ENCODE measurements at regions not wholly inside any gene's neighbourhood (a gene's known extent, or its start where the extent isn't known, plus 50 kb on each side); places are given as distances from the start of the nearest gene placed in this dataset.

DNA sequence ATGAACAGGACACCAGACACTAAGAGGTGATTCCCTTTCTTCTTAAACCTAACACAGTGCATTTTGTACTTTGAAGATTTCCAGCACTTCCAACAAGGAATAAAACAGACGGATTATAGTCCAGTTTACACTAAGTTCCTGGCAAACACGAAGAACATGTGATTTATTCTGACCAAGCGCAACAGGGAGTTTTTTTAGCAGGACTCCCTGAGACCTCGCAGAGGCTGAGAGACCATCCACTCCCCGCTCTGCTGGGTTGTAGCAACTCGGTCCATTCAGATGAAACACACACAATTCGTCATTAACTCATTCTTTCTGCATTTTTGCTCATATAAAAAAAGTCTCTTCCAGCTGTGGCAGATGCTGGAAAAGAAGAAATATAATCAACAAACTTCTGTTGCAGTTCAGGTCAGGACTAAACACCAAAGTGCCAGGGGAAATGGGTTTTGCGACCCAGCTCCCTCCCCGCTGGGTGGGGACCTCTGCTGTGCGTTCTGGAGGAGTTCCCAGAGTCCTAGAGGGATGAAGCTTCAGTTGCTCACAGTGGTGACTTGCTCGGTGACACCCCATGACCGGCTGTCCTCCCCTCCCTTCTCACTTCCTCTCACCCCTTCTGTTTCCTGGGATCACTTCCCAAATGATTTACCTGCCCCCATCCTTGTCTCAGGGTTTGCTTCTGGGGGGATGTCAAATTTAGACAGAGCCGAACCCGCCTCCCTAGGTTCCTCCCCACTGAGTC lies 52.5 kb downstream of the KCNF1 start:
- DNase-seq: no peak

DNA sequence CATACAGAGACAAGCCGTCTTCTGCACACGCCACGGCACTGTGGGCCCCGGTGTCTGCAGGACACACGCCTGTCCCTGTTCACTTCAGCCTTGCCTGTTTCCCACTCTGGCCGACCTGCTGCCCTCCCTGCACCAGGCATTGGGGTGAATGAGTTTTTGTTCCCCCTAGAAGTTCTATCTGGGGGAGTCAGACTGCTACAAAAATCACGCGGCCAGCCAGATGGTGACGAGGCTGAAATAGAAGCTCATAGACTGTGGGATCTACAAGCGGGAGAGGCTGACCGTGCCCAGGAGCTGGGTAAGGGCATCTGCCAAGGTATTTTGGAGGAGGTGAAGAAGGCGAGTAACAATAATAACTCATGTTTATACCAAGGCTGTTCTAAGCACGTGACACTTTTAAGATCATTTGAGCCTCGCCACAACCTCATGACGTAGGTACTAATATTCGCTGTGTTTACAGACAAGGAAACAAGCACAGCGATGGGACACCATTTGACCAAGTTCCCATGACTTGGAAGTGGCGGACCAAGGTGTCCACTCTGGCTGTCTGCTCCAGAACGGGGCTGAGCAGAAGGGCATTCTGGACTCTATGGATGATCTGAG lies 53.6 kb downstream of the KCNF1 start:
- DNase-seq: no peak

DNA sequence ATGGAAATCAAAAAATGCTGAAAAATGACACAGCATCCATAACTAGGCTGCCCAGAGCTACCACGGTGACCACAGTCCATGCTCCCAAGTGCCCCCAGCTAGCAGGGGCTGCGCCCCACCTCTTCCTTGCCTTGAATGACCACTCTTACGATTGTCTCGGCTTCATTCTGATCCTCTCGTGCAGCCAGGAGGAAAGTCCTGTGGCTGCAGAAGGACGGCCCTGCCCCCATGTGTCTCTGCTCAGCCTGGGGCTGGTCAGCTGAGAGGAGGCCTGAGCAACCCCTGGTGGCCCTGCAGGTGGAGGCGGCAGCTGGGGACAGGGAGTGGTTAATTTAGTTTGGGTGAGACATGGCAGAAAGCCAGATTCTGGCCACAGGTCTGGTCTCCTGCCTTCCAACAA lies 54.3 kb downstream of the KCNF1 start:
- no peak for DNase-seq

DNA sequence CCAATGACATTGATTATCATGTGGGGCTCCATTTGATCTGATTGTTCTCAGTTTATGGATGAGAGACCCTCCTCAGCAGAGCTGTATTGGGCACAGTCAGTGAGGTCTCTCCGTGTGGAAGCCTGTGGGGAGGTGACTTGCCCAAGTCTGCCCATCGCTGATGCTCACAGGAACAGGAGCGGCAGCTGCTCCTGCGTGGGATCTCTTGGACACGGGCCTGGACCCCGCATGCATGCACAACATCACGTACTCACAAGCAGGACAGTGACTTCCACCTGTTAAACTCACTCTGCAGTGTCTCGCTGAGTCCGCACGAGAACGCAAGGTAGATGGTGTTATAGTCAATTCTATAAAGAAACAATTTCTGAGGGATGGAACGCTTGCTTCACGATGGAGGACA lies 55.0 kb downstream of the KCNF1 start:
- DNase-seq: no peak

DNA sequence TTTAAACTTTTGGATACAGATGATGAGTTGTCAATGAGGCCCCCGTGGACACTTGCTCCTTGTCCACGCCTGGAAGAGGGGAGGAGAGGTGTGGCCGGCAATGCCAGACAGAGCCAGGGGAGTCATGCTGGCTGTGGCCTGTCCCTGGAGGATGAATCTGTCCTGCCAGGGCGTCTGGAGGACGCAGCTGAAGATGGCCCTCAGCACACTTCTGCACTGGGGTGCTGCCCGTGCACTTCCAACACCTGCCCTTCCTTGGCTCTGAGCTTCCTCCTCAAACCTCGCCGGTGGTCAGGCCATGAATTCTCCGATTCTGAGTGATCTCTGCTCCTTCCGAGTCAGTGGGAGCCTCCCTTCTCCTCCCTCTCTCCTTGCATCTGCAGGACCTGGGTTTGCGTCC lies 56.4 kb downstream of the KCNF1 start:
- no peak for DNase-seq

DNA sequence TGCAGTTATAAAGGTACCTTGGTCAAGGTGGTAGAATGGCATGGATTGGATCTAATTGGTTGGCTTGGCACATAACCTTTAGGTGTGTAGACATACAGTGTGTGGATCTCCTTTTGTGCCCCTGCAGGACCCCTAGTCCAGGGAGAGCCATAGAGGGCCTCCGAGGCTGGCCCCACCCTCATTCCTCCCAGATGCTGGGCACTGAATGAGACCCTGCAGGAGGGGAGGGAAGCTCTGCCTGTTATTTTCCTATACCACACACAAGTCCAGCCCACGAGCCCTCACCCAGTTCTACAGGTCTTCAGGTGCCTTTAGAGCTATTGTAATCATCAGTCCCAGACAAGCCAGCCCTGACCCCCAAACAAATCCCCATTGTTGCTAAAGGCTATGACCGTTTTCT lies 58.9 kb downstream of the KCNF1 start:
- DNase-seq: no peak

DNA sequence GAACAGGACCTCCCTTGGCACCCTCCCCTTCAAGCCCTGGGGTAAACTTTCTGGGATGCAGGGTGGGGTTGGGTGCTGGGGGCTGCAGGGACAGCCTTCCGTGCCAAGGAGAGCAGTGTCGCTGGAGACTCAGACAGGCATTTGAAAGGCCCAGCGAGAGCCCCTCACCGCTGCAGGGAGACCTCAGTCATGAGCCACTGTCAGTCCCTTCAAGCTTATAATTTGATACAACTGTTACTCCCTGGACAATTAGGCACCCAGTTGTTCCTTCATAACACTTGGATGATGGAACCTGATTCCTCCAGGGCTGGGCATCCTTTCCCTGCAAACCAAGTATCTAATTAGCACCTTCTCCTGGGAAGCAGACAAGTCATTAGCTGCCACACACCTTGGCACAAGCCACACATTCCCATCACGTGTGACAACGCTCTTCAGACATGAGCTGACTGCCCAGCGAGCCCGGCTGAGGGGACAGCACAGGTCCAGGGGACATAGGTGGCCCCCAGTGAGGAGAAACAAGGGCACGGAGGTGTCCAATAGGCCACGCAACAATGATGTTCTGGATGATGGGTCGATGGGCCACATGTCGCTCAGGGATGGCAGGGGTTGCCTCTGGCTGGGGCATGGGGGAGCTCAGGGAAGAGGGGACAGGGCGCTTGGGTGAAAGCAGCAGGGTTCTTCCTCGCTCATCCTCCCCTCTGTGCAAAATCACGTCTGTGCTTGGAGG lies 59.6 kb downstream of the KCNF1 start:
- no peak for DNase-seq

DNA sequence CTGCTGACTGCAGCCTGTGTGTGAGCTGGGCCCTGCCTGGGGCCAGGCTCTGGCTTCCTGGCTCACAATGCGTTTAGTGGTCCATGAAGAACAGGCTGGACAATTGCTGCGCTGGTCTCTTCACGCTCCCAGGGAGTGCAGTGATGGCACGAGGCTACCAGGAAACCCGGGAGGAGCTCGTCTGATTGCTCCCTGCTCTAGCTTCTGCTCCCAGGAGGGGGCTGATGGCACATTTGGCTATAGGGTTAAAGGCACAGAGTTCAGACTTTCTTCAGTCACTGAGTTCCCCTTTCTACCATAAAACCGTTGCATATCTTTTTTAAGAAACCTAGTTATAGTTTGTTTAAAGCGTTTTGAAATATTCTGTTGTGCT lies 60.1 kb downstream of the KCNF1 start:
- no peak for DNase-seq

DNA sequence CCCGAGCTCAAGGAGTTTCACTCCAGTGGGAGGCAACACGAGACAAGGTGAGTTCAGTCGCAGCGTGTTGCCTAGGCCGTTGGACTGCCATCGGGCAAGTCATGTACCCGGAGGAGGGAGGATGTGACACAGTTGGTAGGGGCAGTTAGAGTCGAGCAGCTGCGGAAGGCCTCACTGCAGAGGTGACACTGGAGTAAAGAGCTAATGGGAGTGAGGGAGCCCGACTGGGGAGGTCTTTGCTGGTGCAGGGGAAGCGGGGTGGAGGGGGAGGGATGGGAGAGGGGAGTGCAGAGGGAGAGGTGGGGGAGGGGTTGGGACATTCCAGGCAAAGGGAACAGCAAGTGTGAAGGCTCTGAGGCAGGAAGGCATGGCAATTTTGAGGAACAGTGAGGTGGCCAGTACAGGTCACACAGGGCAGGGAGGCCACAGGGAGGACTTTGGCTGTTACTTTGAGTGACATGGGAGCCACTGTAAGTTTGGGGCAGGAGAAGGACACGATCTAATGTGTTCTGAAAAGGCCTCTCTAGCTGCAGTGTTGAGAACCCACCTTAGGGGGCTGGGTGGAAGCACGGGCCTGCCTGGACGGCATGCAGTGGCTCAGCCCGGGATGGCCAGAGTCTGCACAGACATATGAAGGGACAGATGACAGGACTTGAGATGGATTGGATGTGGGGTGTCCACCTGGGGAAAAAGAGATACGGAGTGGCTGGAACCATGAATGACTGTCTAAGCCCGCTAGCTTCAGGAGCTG lies 61.1 kb downstream of the KCNF1 start:
- DNase-seq: no peak

DNA sequence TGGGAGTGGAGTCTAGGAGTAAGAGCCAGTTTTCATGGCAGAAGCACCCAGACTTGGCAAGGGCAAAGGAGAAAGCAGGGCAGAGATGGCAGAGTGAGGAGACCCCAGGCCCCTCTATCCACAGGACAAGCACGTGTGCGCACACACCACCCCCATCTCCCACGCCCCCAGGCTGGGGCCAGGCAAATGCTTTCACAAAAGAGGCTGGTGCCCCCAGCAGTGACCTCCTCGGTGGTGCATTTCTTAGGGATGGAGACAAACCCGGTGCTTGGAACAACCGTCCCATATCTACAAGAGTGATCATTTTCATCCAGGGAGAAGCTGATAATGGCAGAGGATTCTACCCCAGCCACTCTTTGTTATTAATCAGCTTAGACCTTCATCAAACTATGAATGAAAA lies 62.0 kb downstream of the KCNF1 start:
- no peak for DNase-seq

DNA sequence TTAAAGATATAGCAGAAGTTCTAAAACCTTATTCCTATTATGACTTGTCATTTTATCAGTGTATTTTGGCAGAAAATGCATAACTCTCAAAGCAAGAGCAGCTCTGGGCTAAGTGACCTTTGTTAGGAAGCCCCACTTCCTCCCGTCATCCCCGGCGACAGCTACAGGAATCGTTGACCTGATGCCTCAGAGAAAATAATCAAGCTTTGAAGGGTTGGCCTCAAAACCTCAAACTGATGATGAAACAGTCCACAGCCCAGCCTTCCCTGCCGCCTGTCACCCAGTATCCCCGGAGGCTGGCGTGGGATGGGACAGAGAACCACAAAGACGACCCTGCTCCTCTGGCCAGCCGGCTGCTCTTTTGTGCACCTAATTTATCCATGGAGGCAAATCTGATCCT lies 65.3 kb downstream of the KCNF1 start:
- DNase-seq: no peak

DNA sequence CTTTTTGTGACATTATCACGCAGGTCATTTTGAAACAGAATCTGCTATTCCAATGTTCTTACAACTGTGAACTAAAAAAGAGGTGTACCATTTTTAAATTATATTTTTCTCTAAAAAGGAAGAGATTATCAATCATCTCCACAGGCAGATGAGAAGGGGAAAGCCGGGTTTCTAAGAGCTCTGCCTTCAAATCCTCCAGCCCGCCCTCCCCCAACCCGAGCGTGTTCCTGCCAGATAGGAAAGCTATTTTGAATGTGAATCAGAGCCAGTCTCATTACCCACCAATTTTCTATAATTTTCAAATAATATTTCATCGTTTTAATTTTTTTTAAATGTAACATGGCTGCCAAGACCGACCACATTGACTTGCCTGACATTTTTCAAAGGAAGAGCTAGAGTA lies 65.9 kb downstream of the KCNF1 start:
- no peak for DNase-seq

DNA sequence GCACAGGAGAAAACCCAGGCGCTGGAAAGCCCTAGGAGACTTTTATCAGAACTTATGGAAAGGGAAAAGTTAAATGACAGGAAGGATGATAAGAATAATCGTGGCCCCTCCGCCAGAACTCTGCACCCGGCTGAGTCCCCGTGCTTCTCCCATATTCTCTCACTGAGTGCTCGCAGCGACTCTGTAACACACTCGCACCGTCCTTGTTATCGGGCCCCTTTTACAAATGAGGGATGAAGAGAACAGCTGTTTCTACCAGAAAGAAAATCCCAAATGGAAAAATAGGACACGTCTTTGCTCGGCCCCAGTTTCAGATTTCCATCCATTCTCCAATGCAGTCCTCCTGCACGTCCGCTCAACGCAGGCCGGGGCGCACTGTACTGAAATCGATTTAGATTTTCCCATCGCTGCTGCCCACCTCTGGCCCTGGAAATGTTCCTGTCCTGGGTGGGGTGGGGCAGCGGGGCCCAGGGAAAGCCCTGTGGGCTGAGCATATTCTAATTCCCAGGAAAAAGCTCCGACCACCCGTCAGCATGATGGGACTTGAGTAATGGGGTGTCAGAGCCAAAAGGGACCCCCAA lies 66.4 kb downstream of the KCNF1 start:
- DNase-seq: no peak

DNA sequence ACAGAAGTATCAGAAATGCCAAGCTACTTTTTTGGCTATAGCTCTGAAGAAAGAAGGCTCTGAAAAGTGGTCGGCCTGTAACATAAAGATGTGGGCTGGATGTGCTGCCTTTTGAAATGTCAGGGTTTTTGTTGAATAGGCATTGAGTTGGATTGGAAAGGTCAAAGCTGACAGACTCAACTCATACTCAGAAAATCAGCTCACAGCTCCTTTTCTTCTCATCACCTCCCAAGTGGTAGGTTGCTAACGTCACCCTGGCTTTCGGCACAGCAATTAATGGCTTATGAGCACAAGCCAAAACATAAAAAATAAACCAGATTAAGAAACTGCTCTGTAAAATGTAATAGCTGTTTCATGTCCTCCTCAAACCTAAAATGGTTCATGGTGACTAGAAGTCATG lies 68.3 kb downstream of the KCNF1 start:
- DNase-seq: no peak

DNA sequence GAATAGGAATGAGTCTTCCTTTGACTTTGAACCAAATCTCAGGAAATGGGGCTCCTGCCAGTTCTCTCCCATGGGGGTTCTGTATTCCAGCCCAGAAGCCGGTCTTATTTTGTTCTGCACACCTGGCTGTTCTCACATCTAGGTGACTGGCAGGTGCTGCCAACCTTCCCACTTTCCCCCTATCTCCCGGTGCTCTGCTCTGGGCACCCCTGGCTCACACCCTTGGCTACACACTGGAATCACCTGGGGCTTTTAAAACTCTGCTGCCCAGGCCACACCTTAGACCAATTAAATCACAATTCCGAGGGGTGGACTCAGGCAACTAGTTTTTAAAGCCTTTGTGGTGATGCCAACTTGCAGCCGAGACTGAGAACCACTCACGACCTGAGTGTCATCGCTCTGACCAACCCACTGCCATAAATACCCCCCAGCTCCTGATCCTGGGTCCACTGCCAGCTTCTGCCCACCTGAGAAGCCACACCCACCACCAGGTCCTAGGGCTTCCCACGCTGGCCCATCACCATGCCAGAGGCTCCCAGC lies 69.2 kb downstream of the KCNF1 start:
- DNase-seq: no peak

DNA sequence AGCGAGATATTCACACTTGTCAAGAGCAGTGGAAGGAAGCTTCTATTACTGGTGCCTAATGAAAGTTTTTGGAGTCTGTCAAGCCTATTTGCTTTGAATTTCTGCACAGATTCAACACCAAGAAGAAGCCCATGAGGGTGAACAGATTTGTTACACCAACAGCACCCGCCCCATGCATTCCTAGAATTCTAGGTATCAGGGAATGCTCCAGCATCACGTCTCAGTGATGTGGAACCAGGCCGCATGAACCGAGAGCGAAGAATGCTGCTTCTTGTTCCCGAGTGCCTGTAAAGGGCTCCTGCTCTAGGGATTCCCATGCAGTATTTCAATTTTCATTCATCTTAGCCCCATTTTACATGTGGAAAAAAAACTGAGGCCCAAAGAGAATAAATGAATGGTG lies 69.7 kb downstream of the KCNF1 start:
- no peak for DNase-seq

DNA sequence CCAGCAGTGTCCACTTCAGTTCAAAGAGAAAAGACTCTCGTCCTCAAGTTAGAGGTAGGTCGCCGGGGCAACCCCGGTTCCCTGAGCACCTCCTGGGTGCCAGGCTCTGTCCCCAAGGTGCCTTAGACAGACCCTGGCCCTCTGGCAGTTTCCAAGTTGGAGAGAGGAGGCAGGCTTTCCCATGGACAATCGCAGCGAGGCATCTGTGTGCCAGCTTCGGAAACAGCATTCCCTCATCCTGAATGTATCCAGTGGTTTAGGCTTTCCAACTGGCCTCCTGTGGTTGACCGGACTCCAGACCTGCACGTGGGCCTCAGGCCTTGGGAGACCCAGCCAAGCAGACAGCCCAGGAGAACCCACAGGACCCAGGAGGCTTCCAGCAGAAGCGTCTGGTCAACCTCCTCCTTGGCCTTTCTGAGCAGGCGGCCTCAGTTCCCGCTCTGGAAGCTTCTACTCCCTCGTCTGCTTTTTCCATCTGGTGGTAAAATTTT lies 70.3 kb downstream of the KCNF1 start:
- no peak for DNase-seq

DNA sequence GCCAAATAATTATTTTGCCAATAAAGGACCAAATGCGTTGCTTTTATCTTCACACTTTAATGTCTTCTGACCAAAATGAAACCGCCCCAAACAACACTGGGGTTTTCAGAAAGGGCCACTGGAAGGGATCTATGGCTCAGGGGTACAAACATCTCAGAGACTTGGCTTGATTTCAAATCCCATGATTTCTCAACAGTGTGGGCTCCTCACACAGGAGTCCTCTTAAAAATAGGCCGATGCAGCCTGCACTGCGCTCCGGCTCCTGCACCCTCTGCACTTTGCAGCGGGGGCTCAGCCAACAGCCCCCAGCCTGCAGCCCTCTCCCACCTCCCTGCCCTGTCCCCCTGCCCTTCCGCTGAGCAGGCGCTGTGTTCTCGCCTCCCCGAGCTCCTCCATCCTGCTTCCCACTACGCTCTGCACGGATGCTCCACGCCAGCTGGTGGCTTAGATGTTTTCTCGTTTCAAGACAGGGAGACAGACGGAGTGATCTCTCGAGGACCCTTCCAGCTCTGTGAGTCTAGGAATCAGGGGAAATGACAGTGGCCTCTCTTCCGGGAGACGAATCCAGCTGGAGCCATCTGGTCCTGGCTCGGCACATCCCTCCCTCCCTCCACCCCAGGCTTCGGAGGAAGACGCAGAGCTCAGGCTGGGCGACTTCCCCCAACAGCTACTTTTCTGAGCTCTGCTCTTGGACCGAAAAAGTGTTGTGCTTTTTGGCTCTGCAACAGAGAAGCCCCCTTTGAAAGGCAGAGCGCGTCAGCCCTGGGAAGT lies 71.4 kb downstream of the KCNF1 start:
- DNase-seq: peak; percentile 98

DNA sequence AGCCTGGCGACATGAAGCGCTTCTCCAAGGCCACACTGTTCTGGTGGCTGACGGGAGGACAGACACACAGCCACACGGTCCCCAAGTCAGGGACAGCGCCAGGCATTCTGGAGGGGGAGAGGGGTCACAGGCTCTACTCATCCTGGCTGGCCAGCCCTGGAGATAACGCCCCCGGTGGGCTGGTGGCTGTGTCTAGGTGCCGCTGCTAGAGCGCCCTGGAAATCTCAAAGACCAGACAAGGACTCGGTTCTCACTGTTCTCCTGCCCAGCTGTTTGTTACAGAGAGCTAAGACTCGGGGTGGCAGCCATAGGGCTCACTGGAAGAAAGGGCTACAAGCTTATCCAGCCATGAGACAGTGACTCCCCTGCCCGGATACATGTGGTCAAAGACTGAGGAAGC lies 72.0 kb downstream of the KCNF1 start:
- no peak for DNase-seq

DNA sequence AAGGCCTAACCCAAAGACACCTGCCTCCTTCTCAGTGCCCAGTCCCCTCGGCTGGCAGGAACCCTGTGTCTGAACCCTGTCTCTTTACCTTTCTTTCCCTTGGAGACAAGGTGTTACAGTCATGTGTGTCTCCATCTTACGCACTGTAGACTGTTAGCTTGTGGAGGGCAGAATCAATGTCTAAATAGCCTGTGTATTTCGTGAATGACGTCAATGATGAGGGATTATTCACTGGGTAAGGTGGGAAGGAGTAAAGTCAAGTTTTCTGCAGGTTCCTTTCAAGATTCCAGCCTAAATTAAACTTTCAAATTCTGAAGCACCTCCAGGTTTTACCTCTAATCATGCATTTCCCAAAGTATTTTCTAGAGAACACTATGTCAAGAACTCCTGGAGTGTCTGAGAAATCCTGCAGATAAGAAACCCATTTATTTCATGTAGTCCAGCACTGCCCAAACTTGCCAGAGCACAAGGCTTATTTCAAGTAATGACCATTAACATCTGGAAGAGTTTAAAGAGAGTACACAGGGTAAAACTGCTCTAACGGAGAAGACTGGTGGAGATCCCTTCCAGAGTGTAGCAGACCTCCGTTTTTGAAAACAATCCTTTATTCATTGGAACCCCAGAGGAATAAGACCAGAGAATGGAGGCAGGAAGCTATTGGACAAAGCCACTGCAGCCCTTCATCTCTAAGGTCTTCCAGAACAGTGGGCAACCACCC lies 72.8 kb downstream of the KCNF1 start:
- DNase-seq: no peak

DNA sequence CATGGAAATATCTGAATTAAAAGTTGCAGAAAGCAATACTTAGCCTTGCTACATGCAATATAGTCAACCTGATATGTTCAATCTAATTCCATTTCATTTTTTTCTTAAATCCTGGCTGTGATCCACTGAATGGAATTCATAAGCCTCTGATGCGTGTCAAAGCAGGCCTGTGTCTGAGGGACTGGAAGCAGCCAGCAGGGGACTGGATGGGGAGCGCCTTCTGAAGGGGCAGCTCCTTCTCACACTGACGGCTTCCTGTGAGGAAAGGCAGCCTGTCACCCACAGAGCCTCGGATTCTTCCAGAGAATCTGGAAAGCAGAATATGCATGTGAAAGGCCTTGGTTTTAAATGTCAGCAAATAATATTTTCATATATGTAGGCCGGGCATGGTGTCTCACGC lies 73.5 kb downstream of the KCNF1 start:
- peak; percentile 63 for DNase-seq
